HL-60 (cell line): ENCODE measurements at regions not wholly inside any gene's neighbourhood (a gene's known extent, or its start where the extent isn't known, plus 50 kb on each side); places are given as distances from the start of the nearest gene placed in this dataset.
A peak's percentile ranks its signal among the peaks of the same experiment; 100 is the strongest.

Source experiments
- DNase-seq, 2 experiments: peaks; one replicate each; pipeline ENCODE4 v3.0.0-alpha.2; 2010 to 2020; ENCODE audit warnings: low read depth in 1 of 2, low spot score in 1 of 2
- H3K27ac ChIP-seq: fragments of 250-450 bp; sonication (Bioruptor Pico); replicated peaks from 2 replicates; pipeline ENCODE4 v1.5.1; 2020; ENCODE audit warnings: mild to moderate bottlenecking, moderate library complexity
- H3K27me3 ChIP-seq: fragments of 250-450 bp; sonication (Bioruptor Pico); 2 replicates; pipeline ENCODE4 v1.5.1; 2021; ENCODE audit warnings: mild to moderate bottlenecking, moderate library complexity; ENCODE audit not compliant: insufficient read depth, poor library complexity, severe bottlenecking
- H3K4me3 ChIP-seq: replicated peaks from 2 replicates; pipeline ENCODE4 v1.5.1; 2011; ENCODE audit warnings: mild to moderate bottlenecking, control low read depth, low read length; ENCODE audit not compliant: insufficient read depth
- CTCF ChIP-seq: IDR thresholded peaks from one replicate; pipeline ENCODE4 v1.5.1; 2011; ENCODE audit warnings: low read length, control low read depth, inconsistent platforms; ENCODE audit not compliant: insufficient read depth
- GABPA ChIP-seq: IDR thresholded peaks from 2 replicates; pipeline ENCODE4 v1.6.1; 2012; ENCODE audit warnings: low read depth
- POLR2AphosphoS5 ChIP-seq: IDR thresholded peaks from 2 replicates; pipeline ENCODE4 v1.6.1; 2012; ENCODE audit warnings: low read depth
- REST ChIP-seq: IDR thresholded peaks from 2 replicates; pipeline ENCODE4 v1.6.1; 2012; ENCODE audit warnings: low read depth; ENCODE audit not compliant: insufficient replicate concordance
- SPI1 ChIP-seq: IDR thresholded peaks from 2 replicates; pipeline ENCODE4 v1.6.1; 2012; ENCODE audit warnings: low read depth, mild to moderate bottlenecking, borderline replicate concordance

- H3K27ac ChIP-seq = no peak overlapping the region
Measured at GRCh38 chr7:19982841-19983835, 209.7 kb upstream of the TMEM196 start.

GRCh38 chr7:19973581-19973980, 200.2 kb upstream of the TMEM196 start:
- TF ChIP-seq REST (no peak), CTCF (no peak), SPI1 (no peak), GABPA (no peak), POLR2AphosphoS5 (no peak)
- Histone ChIP-seq H3K4me3 (no peak overlapping the region), H3K27me3 (no peaks in the 10 kb centered on the region), H3K27ac (no peak overlapping the region)
- no peak for DNase-seq

More at GRCh38 chr7:19982841-19983835, 209.7 kb upstream of the TMEM196 start:
- TF ChIP-seq GABPA (no peak), POLR2AphosphoS5 (no peak), SPI1 (no peak), CTCF (no peak), REST (no peak)
- Histone ChIP-seq H3K27me3 (no peaks in the 10 kb centered on the region), H3K4me3 (no peak overlapping the region)
- peak in 1 of 2 experiments; percentile 36 for DNase-seq

- no peak for DNase-seq
- no peaks in the 10 kb centered on the region for H3K27me3 ChIP-seq
- no peak overlapping the region for H3K4me3 ChIP-seq
- no peak overlapping the region for H3K27ac ChIP-seq
- TF ChIP-seq REST (no peak), CTCF (no peak), GABPA (no peak), POLR2AphosphoS5 (no peak), SPI1 (no peak)
Measured at GRCh38 chr7:19972876-19973275, 199.5 kb upstream of the TMEM196 start.
